KOPT-K1 (cell line): ENCODE measurements at regions not wholly inside any gene's neighbourhood (a gene's known extent, or its start where the extent isn't known, plus 50 kb on each side); places are given as distances from the start of the nearest gene placed in this dataset.

Source experiments
- H3K27ac ChIP-seq: fragments of 200-600 bp; sonication (generic); 2 replicates; pipeline ENCODE4 v1.5.1; 2016; ENCODE audit warnings: antibody characterized with exemption, mild to moderate bottlenecking, low read depth, low read length; ENCODE audit not compliant: poor library complexity, severe bottlenecking
- H3K36me3 ChIP-seq: fragments of 200-600 bp; sonication (generic); 2 replicates; pipeline ENCODE4 v1.5.1; 2017; ENCODE audit warnings: antibody characterized with exemption, mild to moderate bottlenecking, low read length, moderate library complexity; ENCODE audit not compliant: insufficient read depth
- H3K9me3 ChIP-seq: fragments of 200-600 bp; sonication (generic); 2 replicates; pipeline ENCODE4 v1.5.1; 2017; ENCODE audit warnings: antibody characterized with exemption, low read length, mild to moderate bottlenecking; ENCODE audit not compliant: insufficient read depth, poor library complexity, severe bottlenecking

GRCh38 chr2:177148477-177149154, 64.0 kb upstream of the HNRNPA3 start:
- H3K9me3 ChIP-seq: no peaks in the 10 kb centered on the region
- H3K36me3 ChIP-seq: no peaks in the 10 kb centered on the region
- H3K27ac ChIP-seq: no peak overlapping the region

GRCh38 chr2:177149155-177149503, 63.5 kb upstream of the HNRNPA3 start:
- Histone ChIP-seq H3K27ac (no peak overlapping the region), H3K36me3 (no peaks in the 10 kb centered on the region), H3K9me3 (no peaks in the 10 kb centered on the region)

GRCh38 chr2:177153805-177154204, 58.8 kb upstream of the HNRNPA3 start:
- Histone ChIP-seq H3K9me3 (no peaks in the 10 kb centered on the region), H3K36me3 (no peaks in the 10 kb centered on the region), H3K27ac (no peak overlapping the region)

GRCh38 chr2:177154809-177155208, 57.8 kb upstream of the HNRNPA3 start:
- no peaks in the 10 kb centered on the region for H3K36me3 ChIP-seq
- no peak overlapping the region for H3K27ac ChIP-seq
- H3K9me3 ChIP-seq: no peaks in the 10 kb centered on the region

- H3K27ac ChIP-seq: no peak overlapping the region
- no peaks in the 10 kb centered on the region for H3K36me3 ChIP-seq
- H3K9me3 ChIP-seq: no peaks in the 10 kb centered on the region
Observed at GRCh38 chr2:177155631-177156030, 57.0 kb upstream of the HNRNPA3 start.

- H3K27ac ChIP-seq: no peak overlapping the region
- H3K9me3 ChIP-seq: no peaks in the 10 kb centered on the region
- H3K36me3 ChIP-seq: no peaks in the 10 kb centered on the region
Observed at GRCh38 chr2:177161741-177162460, 50.7 kb upstream of the HNRNPA3 start.
